ES-I3 (cell line): ENCODE measurements at regions not wholly inside any gene's neighbourhood (a gene's known extent, or its start where the extent isn't known, plus 50 kb on each side); places are given as distances from the start of the nearest gene placed in this dataset.
A peak's percentile ranks its signal among the peaks of the same experiment; 100 is the strongest.
"Not testable (repeated sequence)": the region's sequence is repeated elsewhere in the genome, so short reads cannot be mapped to it uniquely, and the experiment has no call there.

Experiments used
- H3K36me3 ChIP-seq: 2 replicates; pipeline ENCODE4 v1.6.1; 2013; ENCODE audit warnings: mild to moderate bottlenecking, low read length, control low read depth, moderate library complexity; ENCODE audit not compliant: insufficient read depth
- H3K4me1 ChIP-seq: 2 replicates; pipeline ENCODE4 v1.6.1; 2013; ENCODE audit warnings: mild to moderate bottlenecking, control low read depth, low read length; ENCODE audit not compliant: insufficient read depth
- H3K9ac ChIP-seq: 2 replicates; pipeline ENCODE4 v1.6.1; 2013; ENCODE audit warnings: low read depth, mild to moderate bottlenecking, low read length, moderate library complexity
- H3K9me3 ChIP-seq: 2 replicates; pipeline ENCODE4 v1.6.1; 2013; ENCODE audit warnings: mild to moderate bottlenecking, low read length, moderate library complexity; ENCODE audit not compliant: control insufficient read depth, insufficient read depth

DNA sequence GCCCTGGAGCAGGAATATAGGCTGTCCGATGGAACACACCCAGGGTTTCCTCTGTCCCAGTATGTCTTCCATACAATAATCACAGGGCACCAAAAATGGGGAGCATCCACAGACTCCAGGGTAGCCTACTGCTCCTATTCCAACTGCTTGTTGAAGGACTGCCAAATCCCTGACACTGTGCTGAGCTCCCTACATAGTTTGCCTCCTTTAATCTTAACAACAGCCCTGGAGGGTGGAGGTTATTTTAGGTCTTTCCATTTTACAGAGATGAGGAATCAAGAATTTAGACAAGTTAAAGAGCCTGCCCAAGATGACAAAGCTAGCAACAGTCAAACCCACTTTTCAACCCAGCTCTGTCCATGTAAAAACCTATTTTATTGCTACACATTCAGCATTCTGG is 790.4 kb downstream of the DIAPH3 start:
- Histone ChIP-seq H3K4me1 (peaks cover 15% of the 10 kb centered on the region; the same call in 1 of the 2 replicates), H3K9me3 (no peaks in the 10 kb centered on the region), H3K9ac (no peak overlapping the region), H3K36me3 (no peaks in the 10 kb centered on the region)

DNA sequence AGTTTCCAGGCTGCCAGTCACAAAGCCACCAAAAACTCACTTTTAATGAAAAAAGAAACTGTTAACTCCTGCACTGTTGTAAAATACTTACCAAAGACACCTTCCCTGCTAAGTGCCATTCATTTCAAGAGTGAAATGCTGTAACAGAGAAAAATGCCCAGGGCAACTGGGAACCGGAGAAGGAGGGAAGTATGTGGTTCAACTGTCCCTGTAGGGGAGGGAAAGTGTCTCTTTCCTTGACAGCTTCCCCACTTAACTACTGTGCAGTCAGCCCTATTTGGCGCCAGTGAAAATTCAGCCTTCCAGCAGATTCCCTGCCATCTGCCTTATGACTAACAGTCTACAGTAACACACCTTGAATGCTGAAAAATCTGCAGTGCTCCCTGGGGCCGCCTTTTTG is 789.0 kb downstream of the DIAPH3 start:
- Histone ChIP-seq H3K4me1 (peaks cover 11% of the 10 kb centered on the region; the same call in 1 of the 2 replicates), H3K36me3 (no peaks in the 10 kb centered on the region), H3K9ac (no peak overlapping the region), H3K9me3 (no peaks in the 10 kb centered on the region)

DNA sequence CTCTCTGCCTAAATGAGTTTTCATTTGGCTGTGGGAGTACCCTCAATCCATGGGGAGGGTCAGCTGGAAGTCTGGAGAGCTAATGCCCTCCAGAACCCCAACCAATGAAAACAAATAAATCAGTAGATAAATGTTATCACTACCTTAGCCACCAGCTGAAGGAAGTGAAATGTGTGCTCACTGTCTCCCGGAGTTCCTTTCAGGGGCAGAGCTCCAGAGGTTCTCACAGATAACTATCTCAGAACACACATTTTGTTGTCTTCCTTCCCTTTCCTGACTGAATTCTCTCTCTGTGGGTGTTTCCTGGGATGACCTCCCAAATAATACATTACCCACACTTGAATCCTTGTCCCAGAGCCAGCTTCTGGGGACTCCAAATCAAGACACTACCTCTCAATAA is 779.6 kb downstream of the DIAPH3 start:
- no peaks in the 10 kb centered on the region; the same call in 1 of the 2 replicates for H3K9me3 ChIP-seq
- no peaks in the 10 kb centered on the region for H3K36me3 ChIP-seq
- H3K4me1 ChIP-seq, result no peaks in the 10 kb centered on the region
- H3K9ac ChIP-seq, result no peak overlapping the region

GRCh38 chr13:59391696-59392095 is 772.0 kb downstream of the DIAPH3 start:
- Histone ChIP-seq H3K9me3 (no peaks in the 10 kb centered on the region; the same call in 1 of the 2 replicates), H3K4me1 (0 out of 2 replicates have a peak, but pooled peaks cover 4% of the 10 kb centered on the region), H3K36me3 (no peaks in the 10 kb centered on the region), H3K9ac (no peak overlapping the region)

DNA sequence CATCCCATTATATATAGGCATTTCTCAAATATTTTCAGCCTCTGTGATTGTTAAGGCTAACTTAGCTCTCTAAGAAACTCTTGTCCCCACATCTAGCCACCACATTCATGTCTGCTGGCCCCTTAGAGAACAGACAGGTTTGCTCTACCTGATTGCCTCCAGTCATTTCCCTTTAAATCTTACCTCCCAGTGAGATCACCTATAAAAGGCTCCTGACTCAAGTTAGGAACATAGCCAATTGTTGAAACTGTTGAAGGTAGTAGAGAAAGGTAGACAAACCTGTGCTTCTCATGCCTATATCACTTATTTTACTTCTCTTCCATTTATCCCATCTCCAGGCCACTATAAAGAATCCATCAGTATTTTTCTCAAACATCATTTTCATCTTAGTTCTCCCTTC is 771.4 kb downstream of the DIAPH3 start:
- no peaks in the 10 kb centered on the region for H3K36me3 ChIP-seq
- 0 out of 2 replicates have a peak, but pooled peaks cover 4% of the 10 kb centered on the region for H3K4me1 ChIP-seq
- H3K9me3 ChIP-seq, result no peaks in the 10 kb centered on the region; the same call in 1 of the 2 replicates
- H3K9ac ChIP-seq, result no peak overlapping the region

DNA sequence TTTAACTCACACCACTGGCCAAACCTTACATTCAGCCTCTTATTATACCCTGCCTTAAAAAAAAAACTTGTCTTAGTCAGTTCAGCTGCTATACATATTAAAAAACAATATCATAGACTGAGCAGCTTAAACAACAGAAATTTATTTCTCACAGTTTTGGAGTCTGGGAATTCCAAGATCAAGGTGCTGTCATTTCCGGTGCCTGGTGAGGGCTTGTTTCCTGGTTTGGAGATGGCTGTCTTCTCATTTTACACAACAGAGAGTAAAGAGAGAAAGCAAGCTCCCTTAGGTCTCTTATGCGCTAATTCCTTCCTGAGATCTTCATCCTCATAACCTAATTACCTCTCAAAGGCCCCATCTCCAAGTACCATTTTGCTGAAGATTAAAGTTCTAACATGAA is 769.2 kb downstream of the DIAPH3 start:
- Histone ChIP-seq H3K36me3 (no peaks in the 10 kb centered on the region), H3K9ac (no peak overlapping the region), H3K4me1 (0 out of 2 replicates have a peak, but pooled peaks cover 8% of the 10 kb centered on the region), H3K9me3 (no peaks in the 10 kb centered on the region)

DNA sequence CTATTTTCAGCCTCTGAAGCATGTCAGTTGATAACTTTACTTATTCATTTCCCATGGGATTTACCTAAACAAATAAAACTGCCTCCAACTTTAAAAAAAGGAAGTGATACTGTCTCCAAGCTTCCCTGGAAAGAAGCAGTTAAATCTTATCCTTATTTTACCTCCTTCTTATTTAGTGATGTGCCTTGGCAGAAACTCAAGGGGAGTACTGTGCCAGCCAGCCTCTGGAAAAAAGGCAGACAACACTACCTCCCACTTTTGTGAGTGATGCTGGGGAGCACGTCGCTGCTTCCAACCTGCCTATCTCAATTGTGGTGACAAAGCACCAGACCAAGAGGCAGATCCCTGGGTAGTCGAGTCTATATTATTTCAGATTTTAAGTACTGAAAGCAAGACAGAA is 765.6 kb downstream of the DIAPH3 start:
- H3K9ac ChIP-seq, result no peak overlapping the region; the same call in 1 of the 2 replicates
- no peaks in the 10 kb centered on the region; the same call in 1 of the 2 replicates for H3K9me3 ChIP-seq
- no peaks in the 10 kb centered on the region for H3K36me3 ChIP-seq
- H3K4me1 ChIP-seq, result 0 out of 2 replicates have a peak, but pooled peaks cover 4% of the 10 kb centered on the region

GRCh38 chr13:59398661-59399060 is 765.1 kb downstream of the DIAPH3 start:
- Histone ChIP-seq H3K4me1 (0 out of 2 replicates have a peak, but pooled peaks cover 4% of the 10 kb centered on the region), H3K9ac (no peak overlapping the region), H3K36me3 (no peaks in the 10 kb centered on the region), H3K9me3 (no peaks in the 10 kb centered on the region; the same call in 1 of the 2 replicates)

DNA sequence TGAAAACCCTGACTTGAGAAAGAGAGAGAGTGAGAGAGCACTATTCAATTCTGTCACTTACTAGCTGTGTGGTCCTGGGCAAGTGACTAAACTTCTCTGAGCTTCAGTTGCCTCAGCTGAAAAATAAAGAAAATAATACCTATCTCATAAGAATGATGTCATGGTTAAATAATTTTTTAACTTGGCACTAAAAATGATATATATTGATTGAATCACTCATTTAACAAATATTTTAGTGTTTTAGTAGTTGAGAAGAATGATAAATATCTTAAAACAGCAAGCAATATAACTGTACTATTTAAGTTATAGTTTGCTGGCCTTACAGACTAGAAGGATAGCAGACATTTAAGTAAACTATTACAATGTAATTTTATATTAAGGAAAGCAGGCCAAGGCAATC is 764.2 kb downstream of the DIAPH3 start:
- H3K9ac ChIP-seq, result no peak overlapping the region
- no peaks in the 10 kb centered on the region; the same call in 1 of the 2 replicates for H3K9me3 ChIP-seq
- H3K4me1 ChIP-seq, result 0 out of 2 replicates have a peak, but pooled peaks cover 4% of the 10 kb centered on the region

DNA sequence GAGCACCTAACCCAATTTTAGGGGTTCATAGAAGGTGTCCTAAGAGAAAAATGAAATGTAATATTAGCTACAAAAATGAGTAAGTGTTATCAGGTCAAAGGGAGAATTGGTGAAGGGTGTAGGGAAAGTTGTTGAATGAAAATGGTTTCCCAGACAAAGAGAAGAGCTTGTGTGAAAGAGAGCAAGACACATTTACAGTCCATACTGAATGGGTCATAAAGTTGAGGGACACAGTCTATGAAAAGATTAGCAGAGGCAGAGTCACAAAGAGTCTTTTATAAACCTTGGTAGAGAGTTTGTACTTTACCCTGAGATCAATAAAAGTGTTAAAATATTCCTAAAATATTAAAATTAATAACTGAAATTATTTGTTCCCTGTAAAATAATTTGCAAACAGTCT is 759.4 kb downstream of the DIAPH3 start:
- Histone ChIP-seq H3K9me3 (peaks cover 11% of the 10 kb centered on the region; the same call in 1 of the 2 replicates), H3K4me1 (peaks cover 17% of the 10 kb centered on the region), H3K9ac (no peak overlapping the region), H3K36me3 (0 out of 2 replicates have a peak, but pooled peaks cover 3% of the 10 kb centered on the region)

More for the DNA sequence above, 764.2 kb downstream of the DIAPH3 start:
- H3K36me3 ChIP-seq, result no peaks in the 10 kb centered on the region

DNA sequence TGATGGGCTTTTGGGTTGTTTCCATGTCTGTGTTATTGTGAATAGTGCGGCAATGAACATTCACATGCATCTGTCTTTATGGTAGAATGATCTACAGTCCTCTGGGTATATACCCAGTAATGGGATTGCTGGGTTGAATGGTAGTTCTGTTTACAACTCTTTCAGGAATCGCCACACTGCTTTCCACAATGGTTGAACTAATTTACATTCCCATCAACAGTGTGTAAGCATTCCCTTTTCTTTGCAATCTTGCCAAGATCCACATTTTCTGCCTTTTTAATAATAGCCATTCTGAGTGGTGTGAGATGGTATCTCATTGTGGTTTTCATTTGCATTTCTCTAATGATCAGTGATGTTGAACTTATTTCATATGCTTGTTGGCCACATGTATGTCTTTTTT is 756.5 kb downstream of the DIAPH3 start:
- H3K9me3 ChIP-seq, result peaks cover 11% of the 10 kb centered on the region; the same call in 1 of the 2 replicates
- not testable (repeated sequence) for H3K9ac ChIP-seq, H3K36me3 ChIP-seq
- peaks cover 24% of the 10 kb centered on the region for H3K4me1 ChIP-seq

DNA sequence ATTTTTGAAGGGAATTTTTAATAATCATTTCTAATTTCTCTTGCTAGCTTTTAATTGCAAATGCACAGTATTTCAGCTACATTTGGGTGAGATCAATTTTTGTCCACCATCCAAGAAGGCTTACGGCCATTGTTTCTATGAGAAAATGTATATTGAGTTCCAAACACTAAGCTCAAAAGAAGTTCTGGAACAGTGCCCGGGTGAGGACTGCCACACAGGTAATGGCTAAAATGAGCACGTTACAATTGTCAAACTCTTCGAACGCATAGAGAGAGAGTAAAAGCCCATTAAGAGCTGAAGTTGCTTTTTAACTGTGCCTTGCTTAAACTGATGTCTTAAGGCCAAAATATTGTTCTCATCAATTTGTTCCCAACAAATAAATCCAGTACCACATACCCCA is 755.0 kb downstream of the DIAPH3 start:
- Histone ChIP-seq H3K36me3 (0 out of 2 replicates have a peak, but pooled peaks cover 3% of the 10 kb centered on the region), H3K9me3 (peaks cover 11% of the 10 kb centered on the region; the same call in 1 of the 2 replicates), H3K4me1 (peaks cover 27% of the 10 kb centered on the region), H3K9ac (no peak overlapping the region)

GRCh38 chr13:59409211-59409610 is 754.5 kb downstream of the DIAPH3 start:
- peak overlapping the region; percentile 4; the same call in 1 of the 2 replicates for H3K9ac ChIP-seq
- 0 out of 2 replicates have a peak, but pooled peaks cover 3% of the 10 kb centered on the region for H3K36me3 ChIP-seq
- H3K9me3 ChIP-seq, result peaks cover 11% of the 10 kb centered on the region; the same call in 1 of the 2 replicates
- peaks cover 27% of the 10 kb centered on the region for H3K4me1 ChIP-seq

DNA sequence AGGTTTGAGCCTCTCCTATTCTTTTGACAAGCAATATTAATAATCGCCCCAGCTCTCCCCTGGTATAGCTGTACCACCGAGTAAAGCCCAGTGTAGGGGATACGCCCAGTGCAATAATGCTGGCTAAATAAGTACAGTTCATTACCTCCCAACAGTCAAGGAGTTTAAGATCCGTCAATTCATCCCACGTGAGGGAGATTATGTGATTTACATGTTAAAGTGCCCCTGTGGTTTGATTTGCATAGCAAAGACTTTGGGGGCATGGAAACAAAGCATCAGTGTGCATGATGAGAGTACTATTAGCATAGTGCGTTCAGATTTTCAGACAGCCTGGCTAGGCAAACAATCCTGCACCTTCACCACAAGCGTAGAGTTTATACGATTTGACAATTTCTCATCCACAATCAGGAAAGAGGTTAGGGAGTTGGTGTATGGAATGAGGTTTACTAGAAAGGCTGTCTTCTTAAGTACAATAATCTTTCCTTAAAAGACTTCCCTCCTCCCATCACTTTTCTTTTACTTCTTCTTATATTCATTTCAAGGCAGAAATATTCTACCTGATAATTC is 754.0 kb downstream of the DIAPH3 start:
- Histone ChIP-seq H3K4me1 (peaks cover 27% of the 10 kb centered on the region), H3K9ac (0 out of 2 replicates have a peak overlapping the region, but pooled peaks have one; percentile 4), H3K36me3 (0 out of 2 replicates have a peak, but pooled peaks cover 3% of the 10 kb centered on the region), H3K9me3 (peaks cover 11% of the 10 kb centered on the region; the same call in 1 of the 2 replicates)

- no peaks in the 10 kb centered on the region for H3K36me3 ChIP-seq
- no peak overlapping the region for H3K9ac ChIP-seq
- peaks cover 30% of the 10 kb centered on the region for H3K4me1 ChIP-seq
- H3K9me3 ChIP-seq, result no peaks in the 10 kb centered on the region
Measured at GRCh38 chr13:59413126-59413525, 750.6 kb downstream of the DIAPH3 start.
